ENCODE measurements at regions not wholly inside any gene's neighbourhood (a gene's known extent, or its start where the extent isn't known, plus 50 kb on each side); places are given as distances from the start of the nearest gene placed in this dataset.

DNA sequence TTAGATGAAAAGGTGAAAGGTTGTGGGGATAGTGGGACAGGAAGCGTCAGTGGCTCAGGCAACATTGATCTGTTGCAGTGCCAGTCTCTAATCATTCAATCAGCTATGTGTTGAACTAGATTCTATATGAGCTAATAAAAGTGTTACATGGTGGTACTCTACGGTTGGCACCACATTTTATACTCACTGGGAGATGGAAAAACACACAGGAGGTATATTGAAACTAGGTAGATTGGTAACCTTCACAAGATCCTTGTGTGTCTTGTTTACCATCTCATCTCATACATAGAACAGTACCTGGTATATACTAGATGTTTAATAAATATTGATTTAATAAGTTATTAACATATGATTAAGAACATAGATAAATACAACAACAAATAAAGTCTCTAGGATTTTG, 152.7 kb downstream of the NAA11 start (continued):
- TF ChIP-seq YY1 (IDR thresholded peaks at IDR 0.05; ENCODE audit: borderline replicate concordance in 1 of 3, control insufficient read depth in 1 of 3, extremely low read depth in 1 of 3, insufficient read depth in 3 of 3, insufficient read length in 1 of 3, insufficient replicate concordance in 2 of 3, low read depth in 1 of 3, low read length in 2 of 3) (no peak), ETV1 (tag; conservative IDR thresholded peaks at IDR 0.05; ENCODE audit: low read depth) (no peak), SMARCA5 (IDR thresholded peaks at IDR 0.05) (no peak), GABPA (tag; conservative IDR thresholded peaks at IDR 0.05; ENCODE audit: low read depth) (no peak)

DNA sequence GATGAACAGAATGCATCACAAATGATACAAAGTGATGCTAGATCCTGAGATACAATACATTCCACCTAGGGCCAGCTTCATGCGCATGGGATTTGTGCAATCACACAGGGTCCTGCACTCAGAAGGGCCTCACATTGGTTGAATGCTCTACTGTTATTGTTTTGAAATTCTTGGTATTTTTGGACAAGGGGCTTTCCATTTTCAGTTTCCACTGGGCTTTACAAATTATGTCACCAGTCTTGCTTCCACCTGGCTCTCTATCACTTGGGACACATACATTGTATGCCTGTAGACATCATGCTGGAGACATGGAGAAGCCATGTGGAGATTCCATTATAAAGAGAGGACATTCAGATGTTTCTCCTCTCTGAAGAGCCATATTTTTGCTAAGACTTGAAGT, 155.8 kb downstream of the NAA11 start:
- peaks cover 0 to 3% of the 10 kb centered on the region in 2 experiments; a peak in 1 of 5 replicates for H3K4me1 ChIP-seq (replicated peaks in 1 of 2; ENCODE audit: control insufficient read depth in 2 of 2, insufficient read depth in 2 of 2, low read length in 2 of 2)
- ChIA-PET CTCF (ENCODE audit: low intra/inter-chr PET ratio) (no interaction called here), POLR2A (interaction anchor here (1.4 kb wide), 1 partner anchor 9 kb away, joined by 3 read pairs; no protein-coding TSS in a partner anchor)
- no TSS peak for BruUV-seq (replicated peaks)
- no peak for ATAC-seq
- H3K27ac ChIP-seq (ENCODE audit: extremely low read depth, low read depth, low read length) = no peak overlapping the region
- in situ Hi-C loops (cut with MboI) (no loop called here), intact Hi-C loops (cut with micrococcal nuclease) (no loop called here)
- 100% methylated on average over 1 of the region's 1 CpG for WGBS (ENCODE audit: insufficient coverage, low coverage, missing lambda C conversion rate)
- no peak overlapping the region for H3K4me2 ChIP-seq (ENCODE audit: insufficient read depth, low read length)
- H3K9me1 ChIP-seq (ENCODE audit: control insufficient read depth, insufficient read depth, low read length) = no peaks in the 10 kb centered on the region
- no peak overlapping the region for H3K4me3 ChIP-seq
- no peaks in the 10 kb centered on the region for H3K9me3 ChIP-seq (replicated peaks; ENCODE audit: control insufficient read depth, insufficient read depth, low read depth, low read length)
- H4K20me1 ChIP-seq (replicated peaks; ENCODE audit: control insufficient read depth, insufficient read depth, low read length) = no peaks in the 10 kb centered on the region
- no peaks in the 10 kb centered on the region for H3K79me2 ChIP-seq (ENCODE audit: control insufficient read depth, insufficient read depth, low read length)
- no peaks in the 10 kb centered on the region for H3K36me3 ChIP-seq (ENCODE audit: control insufficient read depth, insufficient read depth, low read length)
- DNase-seq (ENCODE audit: extremely low read depth in 1 of 4, low spot score in 3 of 4) = no peak
- H2AFZ ChIP-seq (ENCODE audit: low read depth, low read length) = no peak overlapping the region; the same call in 1 of the 2 replicates
- no peak overlapping the region for H3K9ac ChIP-seq (ENCODE audit: insufficient read depth in 1 of 2, low read depth in 2 of 2, low read length in 2 of 2)
- H3K27me3 ChIP-seq (ENCODE audit: control insufficient read depth in 2 of 2, insufficient read depth in 2 of 2, low read length in 2 of 2) = no peaks in the 10 kb centered on the region
- FAIRE-seq = no peak
- TF ChIP-seq, protein P1, sequence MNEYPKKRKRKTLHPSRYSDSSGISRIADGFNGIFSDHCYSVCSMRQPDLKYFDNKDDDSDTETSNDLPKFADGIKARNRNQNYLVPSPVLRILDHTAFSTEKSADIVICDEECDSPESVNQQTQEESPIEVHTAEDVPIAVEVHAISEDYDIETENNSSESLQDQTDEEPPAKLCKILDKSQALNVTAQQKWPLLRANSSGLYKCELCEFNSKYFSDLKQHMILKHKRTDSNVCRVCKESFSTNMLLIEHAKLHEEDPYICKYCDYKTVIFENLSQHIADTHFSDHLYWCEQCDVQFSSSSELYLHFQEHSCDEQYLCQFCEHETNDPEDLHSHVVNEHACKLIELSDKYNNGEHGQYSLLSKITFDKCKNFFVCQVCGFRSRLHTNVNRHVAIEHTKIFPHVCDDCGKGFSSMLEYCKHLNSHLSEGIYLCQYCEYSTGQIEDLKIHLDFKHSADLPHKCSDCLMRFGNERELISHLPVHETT (CRISPR knock-in tag; conservative IDR thresholded peaks at IDR 0.05 in 1 of 2, IDR thresholded peaks at IDR 0.05 in 1 of 2) = no peak
- TF ChIP-seq, protein P2, sequence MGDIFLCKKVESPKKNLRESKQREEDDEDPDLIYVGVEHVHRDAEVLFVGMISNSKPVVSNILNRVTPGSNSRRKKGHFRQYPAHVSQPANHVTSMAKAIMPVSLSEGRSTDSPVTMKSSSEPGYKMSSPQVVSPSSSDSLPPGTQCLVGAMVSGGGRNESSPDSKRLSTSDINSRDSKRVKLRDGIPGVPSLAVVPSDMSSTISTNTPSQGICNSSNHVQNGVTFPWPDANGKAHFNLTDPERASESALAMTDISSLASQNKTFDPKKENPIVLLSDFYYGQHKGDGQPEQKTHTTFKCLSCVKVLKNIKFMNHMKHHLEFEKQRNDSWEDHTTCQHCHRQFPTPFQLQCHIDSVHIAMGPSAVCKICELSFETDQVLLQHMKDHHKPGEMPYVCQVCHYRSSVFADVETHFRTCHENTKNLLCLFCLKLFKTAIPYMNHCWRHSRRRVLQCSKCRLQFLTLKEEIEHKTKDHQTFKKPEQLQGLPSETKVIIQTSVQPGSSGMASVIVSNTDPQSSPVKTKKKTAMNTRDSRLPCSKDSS (IDR thresholded peaks at IDR 0.05; ENCODE audit: low read depth, partially characterized antibody) = no peak
- TF ChIP-seq ZC3H11A (IDR thresholded peaks at IDR 0.05; ENCODE audit: low read depth, low read length) (no peak), ZNF212 (CRISPR knock-in tag; IDR thresholded peaks at IDR 0.05) (no peak)
- TF ChIP-seq, protein P3, sequence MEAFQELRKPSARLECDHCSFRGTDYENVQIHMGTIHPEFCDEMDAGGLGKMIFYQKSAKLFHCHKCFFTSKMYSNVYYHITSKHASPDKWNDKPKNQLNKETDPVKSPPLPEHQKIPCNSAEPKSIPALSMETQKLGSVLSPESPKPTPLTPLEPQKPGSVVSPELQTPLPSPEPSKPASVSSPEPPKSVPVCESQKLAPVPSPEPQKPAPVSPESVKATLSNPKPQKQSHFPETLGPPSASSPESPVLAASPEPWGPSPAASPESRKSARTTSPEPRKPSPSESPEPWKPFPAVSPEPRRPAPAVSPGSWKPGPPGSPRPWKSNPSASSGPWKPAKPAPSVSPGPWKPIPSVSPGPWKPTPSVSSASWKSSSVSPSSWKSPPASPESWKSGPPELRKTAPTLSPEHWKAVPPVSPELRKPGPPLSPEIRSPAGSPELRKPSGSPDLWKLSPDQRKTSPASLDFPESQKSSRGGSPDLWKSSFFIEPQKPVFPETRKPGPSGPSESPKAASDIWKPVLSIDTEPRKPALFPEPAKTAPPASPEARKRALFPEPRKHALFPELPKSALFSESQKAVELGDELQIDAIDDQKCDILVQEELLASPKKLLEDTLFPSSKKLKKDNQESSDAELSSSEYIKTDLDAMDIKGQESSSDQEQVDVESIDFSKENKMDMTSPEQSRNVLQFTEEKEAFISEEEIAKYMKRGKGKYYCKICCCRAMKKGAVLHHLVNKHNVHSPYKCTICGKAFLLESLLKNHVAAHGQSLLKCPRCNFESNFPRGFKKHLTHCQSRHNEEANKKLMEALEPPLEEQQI (IDR thresholded peaks at IDR 0.05) = no peak
- TF ChIP-seq, protein P4, sequence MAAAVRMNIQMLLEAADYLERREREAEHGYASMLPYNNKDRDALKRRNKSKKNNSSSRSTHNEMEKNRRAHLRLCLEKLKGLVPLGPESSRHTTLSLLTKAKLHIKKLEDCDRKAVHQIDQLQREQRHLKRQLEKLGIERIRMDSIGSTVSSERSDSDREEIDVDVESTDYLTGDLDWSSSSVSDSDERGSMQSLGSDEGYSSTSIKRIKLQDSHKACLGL (CRISPR knock-in tag; IDR thresholded peaks at IDR 0.05; ENCODE audit: borderline replicate concordance, poor library complexity, severe bottlenecking) = no peak
- TF ChIP-seq, protein P5, sequence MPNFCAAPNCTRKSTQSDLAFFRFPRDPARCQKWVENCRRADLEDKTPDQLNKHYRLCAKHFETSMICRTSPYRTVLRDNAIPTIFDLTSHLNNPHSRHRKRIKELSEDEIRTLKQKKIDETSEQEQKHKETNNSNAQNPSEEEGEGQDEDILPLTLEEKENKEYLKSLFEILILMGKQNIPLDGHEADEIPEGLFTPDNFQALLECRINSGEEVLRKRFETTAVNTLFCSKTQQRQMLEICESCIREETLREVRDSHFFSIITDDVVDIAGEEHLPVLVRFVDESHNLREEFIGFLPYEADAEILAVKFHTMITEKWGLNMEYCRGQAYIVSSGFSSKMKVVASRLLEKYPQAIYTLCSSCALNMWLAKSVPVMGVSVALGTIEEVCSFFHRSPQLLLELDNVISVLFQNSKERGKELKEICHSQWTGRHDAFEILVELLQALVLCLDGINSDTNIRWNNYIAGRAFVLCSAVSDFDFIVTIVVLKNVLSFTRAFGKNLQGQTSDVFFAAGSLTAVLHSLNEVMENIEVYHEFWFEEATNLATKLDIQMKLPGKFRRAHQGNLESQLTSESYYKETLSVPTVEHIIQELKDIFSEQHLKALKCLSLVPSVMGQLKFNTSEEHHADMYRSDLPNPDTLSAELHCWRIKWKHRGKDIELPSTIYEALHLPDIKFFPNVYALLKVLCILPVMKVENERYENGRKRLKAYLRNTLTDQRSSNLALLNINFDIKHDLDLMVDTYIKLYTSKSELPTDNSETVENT (CRISPR knock-in tag; IDR thresholded peaks at IDR 0.05) = no peak

Measured in K562 (cell line).